ENCODE measurements at regions not wholly inside any gene's neighbourhood (a gene's known extent, or its start where the extent isn't known, plus 50 kb on each side); places are given as distances from the start of the nearest gene placed in this dataset.
"Not testable (repeated sequence)": the region's sequence is repeated elsewhere in the genome, so short reads cannot be mapped to it uniquely, and the experiment has no call there.

GRCh38 chr20:64327223-64327549 lies 71.6 kb downstream of the PCMTD2 start:
- DNase-seq (ENCODE audit: low read depth): not testable (repeated sequence)

- peak; percentile 25 for DNase-seq (ENCODE audit: low read depth)
These were observed 72.2 kb downstream of the PCMTD2 start for GRCh38 chr20:64327550-64328317.

GRCh38 chr20:64328595-64329250 lies 73.2 kb downstream of the PCMTD2 start:
- DNase-seq (ENCODE audit: low read depth): not testable (repeated sequence)

- DNase-seq (ENCODE audit: low read depth): not testable (repeated sequence)
These were observed 77.1 kb downstream of the PCMTD2 start for GRCh38 chr20:64332627-64333026.

All from Daoy (cell line).